ENCODE measurements at regions not wholly inside any gene's neighbourhood (a gene's known extent, or its start where the extent isn't known, plus 50 kb on each side); places are given as distances from the start of the nearest gene placed in this dataset.
"Not testable (repeated sequence)": the region's sequence is repeated elsewhere in the genome, so short reads cannot be mapped to it uniquely, and the experiment has no call there.

DNA sequence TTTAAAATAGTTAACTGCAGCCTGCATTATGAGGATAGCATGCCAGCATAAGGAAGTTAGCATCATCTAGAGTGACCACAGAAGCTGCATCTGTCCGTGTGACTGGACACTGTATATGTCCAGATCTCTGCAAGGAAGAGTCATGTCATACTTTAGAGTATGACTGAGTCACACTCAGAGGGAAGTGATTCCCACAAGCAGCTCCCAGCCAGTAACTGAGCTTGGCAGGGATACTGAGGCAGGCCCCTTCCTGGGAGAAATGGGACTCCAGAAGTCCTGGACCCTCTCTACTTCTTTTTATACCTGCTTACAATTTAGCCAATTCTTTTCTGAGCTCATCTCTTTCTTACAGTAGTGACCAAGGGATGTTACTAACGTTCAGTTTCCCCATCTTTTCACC is 2975.9 kb downstream of the RPIA start:
- DNase-seq: not testable (repeated sequence)

DNA sequence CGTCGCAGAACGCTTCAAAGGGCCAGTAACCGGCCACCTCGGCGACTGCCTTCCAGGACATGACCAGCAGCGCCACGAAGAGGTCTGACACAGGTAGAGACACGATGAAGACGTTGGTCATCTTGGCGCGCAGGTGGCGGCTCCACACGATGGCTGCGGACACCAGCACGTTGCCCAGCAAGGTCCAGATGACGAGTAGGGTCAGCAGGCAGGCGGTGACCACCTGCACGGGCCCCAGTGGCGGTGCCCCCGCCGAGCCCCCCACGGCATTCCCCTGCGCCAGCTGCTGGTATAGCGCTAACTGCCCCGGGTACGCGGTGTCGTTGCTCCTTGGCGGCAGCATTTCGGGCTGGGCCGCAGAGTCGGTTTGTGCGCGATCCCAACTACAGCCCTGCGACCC is 2994.1 kb downstream of the RPIA start:
- DNase-seq: not testable (repeated sequence)

DNA sequence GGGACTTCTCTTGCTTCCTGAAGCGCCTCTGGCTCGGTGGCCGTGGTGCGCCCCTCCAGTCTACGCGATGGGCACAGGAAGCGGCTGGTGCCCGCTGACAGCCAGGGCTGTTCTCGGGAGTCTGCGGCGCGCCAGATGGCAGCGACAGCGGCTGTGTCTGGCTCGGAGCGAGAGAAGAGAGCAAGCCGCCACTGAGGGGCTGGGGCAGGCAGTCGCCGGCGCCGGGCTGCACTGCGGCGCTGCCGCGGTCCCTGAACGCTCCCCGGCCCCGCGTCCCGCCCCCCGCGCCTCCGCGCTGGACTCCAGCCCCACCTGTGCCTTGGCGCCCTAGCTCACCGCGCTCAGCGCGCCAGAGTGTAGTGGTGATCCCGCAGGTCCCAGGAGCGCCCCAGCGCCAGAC is 2994.6 kb downstream of the RPIA start:
- not testable (repeated sequence) for DNase-seq
